HUDEP-2 (cell line): ENCODE measurements at regions not wholly inside any gene's neighbourhood (a gene's known extent, or its start where the extent isn't known, plus 50 kb on each side); places are given as distances from the start of the nearest gene placed in this dataset.
"Not testable (repeated sequence)": the region's sequence is repeated elsewhere in the genome, so short reads cannot be mapped to it uniquely, and the experiment has no call there.

Experiments
- DNase-seq, 76 experiments: peaks; one replicate each; lab custom pipeline; 2025; ENCODE audit not compliant: unreplicated experiment in 76 of 76; lab: John Stamatoyannopoulos, UW

DNA sequence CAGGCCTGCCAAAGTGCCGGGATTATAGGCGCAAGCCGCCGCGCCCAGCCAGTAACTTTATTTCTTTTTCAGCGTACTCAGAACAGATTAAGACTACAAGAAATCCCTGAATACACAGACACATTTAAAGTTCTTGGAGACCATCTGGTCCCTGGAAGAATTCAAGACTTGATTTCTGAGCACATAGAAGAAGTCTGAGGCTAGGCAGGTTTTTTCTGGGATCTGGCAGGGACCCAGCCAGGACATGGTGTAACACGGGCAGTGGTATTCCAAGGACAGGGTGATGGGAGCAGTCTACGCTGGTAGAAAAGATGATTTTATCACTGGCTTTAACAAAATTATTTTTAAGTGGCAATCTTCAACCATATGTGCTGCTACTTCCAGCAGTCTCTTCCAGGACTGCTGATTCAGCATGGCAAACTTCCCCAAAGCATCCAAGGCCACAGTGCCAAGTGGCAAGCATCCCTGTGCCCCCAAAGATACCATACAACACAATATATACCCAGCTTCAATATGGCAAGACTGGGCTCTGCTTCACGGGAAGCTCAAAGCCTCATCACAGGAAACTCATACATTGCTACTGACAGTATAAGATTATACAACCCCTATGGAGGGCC, 105.2 kb upstream of the OR5AK2 start:
- no peak for DNase-seq

DNA sequence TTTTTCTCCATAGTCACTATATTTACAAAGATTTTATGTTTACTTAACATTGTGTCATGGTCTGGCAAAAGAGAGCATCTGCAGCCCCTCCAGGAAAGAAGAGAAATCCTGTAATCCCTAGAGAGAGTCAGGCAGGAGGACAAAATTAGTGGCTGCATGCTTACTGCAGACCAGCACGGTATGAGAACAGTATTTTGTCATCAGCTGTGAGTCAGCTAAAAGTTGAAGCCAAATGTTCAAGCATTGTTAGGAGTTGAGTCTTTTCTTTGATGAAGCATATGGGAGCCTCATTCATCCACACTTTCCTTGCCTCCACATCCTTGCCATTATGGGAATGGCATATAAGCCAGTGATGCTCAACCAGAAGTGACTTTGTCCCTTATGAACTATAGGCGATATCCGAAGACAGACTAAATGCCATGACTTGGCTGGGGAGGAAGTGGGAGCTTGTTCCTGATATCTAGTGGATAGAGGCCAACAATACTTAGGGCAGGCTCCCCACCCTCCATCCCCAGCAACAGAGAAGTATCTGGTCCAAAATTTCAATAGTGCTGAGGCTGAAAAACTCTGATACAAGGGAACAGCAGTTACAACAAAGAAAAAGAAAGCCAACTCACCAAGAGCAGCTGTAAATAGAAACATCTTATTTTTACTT, 112.0 kb upstream of the OR5AK2 start:
- no peak for DNase-seq

DNA sequence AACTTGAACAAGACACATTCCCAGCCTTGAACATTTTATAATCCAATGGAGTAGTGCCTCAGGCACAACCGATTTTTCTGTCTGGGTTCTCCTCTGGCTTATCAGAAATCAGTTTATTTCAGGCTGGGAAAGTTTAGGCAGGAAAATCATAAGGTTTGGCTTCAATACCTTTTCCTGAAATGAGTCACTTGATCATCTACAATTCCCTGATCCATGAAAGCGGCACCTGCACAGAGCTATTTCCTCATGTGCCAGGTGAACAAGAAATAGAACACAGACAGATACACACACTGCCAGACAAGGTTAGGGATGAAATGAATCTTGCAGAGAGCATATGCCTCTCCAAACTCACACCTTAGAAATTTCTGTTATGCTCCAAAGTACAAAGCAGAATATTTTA, 106.7 kb upstream of the OR9G4 start:
- DNase-seq: no peak

DNA sequence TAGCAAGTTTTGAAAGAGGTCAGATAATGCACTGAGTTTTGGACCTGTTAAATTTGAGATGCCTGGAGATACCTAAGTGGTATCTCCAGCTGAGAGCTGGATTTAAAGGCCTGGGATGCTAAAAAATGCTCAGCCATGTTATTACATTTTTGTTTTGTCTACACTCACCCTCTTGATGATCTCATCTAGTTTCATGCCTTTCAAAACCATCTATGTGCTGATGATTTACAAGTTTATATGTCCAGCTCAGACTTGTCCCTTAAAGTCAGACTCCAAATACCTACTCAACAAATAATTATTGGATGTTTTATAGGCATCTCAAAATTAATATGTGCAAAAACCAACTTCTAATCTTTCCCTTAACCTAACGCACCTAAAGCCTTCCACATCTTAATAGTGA, 103.6 kb upstream of the OR9G4 start:
- no peak for DNase-seq

DNA sequence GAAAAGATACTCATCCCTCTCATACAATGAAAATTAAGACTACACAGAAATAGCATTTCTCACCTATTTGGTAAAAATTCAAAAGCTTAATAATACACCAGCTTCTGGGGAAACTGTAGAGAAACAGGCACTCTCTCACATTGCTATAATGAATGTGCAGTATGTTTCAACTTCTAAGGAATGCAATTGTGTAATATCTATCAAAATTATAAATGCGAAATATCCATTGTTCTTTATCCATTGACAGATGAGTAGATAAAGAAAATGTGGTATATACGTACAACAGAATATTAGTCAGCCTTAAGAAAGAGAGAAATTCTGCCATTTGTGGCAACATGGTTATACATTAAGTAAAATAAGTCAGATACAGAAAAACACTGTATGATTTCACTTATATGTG, 101.4 kb upstream of the OR9G4 start:
- DNase-seq: no peak

DNA sequence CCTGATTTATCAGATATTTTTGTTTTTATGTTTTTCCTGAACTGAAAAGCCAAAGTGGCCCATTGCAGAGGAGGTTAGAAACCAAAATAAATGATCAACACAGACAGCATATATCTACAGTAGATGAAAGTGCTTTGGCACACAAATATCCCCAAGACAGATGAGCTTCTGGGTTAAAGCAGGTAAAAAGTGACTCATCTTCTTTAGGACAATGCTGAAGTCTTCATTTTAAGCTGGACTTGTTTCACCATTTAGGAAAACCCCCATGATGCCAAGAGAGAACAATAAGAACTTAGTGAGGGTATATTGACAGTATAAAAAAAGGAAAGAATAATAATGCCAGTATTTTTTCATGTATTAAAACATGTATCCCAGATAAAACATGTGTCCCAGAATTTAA, 100.8 kb upstream of the OR9G4 start:
- DNase-seq: no peak

DNA sequence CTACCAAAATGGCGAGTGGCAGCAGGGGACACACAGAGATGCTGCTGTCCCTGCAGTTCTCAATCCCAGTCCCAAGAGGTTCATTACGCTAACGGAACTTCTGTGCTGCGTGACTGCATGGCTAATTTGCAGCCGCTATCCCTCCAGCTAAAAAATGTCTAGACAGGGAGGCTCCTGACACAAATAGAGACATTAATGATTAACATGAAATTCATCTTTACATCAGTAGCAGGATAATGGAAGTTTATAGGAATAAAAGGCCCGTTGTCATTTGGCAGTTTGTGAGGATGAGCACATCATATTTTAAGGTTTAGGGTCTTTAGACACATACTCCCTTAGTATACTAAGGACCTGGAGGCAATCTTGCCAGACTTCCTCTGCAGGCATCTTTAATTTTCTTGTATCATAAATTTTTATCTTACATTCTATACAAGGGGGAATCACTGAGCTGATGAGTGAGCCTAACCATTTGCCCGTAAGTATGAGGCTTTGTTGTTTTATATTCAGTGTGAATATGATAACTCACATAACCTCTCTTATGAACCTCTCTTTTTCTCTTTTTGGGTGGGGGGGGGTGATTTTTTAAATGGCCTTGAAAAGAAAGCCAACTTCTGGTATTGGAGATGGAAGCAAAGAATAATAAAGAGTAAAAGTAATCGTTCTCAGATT, 99.8 kb upstream of the OR9G4 start:
- no peak for DNase-seq

DNA sequence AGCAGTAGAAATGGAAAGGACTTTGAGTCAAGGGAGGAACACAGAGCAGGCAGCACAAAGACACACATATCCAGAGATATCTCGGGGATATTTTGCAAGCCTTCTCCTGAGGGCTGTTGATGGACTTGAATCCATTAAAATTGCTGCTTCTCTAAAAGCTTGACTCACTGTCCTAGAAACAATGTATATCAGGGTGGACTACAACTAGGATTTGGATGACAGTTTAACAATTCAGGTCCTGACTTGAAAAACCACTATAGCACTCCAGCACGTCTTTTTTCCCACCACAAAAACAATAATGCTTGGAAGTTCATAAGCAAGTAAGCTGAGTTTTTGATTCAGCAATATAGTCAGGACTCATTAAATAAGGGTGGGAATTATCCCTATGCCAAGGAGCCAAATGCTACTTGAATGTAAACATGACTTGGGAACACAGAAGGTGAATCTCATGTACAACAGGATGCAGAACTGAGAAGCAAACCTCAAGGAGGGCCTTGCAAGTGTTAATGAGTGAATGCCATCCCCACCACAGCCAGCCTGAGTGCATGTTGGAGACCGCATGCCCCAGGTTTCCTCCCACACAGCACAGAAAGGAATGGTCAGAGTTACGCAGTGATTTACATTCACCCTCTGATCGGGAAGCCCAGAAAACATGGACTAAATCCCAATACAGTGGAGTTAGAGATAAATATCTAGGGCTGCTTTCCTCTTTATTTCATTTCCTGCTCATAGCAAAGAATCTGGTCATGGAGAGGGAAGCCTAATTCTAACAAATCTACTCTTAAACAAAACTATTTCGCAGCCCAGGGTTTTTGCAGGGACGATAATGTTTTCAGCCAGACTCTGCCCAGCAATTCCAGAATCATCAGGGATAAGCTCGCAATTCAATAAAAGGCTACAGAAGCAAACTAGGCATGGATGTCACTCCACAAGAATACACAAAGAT, 98.4 kb upstream of the OR9G4 start:
- DNase-seq: no peak

DNA sequence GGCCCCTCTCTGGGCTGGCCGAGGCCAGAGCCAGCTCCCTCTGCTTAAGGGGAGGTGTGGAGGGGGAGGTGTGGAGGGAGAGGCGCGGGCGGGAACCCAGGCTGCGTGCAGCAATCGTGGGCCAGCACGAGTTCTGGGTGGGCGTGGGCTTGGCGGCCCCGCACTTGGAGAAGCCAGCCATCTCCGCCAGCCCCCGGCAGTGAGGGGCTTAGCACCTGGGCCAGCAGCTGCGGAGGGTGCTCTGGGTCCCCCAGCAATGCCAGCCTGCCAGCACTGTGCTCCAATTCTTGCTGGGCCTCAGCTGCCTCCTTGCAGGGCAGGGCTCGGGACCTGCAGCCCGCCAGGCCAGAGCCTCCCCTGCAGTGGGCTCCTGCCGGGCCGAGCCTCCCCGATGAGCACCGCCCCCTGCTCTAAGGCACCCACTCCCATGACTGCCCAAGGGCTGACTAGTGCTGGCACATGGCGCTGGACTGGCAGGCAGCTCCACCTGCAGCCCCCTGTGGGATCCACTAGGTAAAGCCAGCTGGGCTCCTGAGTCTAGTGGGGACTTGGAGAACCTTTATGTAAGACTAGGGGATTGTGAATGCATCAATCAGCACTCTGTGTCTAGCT, 96.7 kb upstream of the OR9G4 start:
- no peak for DNase-seq

DNA sequence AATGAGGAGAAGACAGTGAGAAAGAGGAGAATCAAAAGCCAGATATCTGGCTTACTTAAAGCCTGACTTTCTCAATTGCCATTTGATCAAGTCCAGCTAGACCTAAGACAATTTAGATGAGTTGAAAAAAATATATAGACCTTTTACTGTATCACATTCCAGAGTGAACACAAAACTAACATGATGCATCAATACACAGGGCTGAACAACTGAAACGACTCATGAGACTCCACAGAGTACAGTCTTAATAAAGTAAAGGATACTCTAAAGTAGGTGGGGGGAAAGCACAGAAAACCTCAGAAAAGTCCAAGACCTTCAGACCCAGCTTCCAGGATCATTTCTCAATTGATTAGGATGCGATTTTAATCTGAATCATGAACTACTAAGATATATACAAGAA, 95.3 kb upstream of the OR9G4 start:
- DNase-seq: no peak

DNA sequence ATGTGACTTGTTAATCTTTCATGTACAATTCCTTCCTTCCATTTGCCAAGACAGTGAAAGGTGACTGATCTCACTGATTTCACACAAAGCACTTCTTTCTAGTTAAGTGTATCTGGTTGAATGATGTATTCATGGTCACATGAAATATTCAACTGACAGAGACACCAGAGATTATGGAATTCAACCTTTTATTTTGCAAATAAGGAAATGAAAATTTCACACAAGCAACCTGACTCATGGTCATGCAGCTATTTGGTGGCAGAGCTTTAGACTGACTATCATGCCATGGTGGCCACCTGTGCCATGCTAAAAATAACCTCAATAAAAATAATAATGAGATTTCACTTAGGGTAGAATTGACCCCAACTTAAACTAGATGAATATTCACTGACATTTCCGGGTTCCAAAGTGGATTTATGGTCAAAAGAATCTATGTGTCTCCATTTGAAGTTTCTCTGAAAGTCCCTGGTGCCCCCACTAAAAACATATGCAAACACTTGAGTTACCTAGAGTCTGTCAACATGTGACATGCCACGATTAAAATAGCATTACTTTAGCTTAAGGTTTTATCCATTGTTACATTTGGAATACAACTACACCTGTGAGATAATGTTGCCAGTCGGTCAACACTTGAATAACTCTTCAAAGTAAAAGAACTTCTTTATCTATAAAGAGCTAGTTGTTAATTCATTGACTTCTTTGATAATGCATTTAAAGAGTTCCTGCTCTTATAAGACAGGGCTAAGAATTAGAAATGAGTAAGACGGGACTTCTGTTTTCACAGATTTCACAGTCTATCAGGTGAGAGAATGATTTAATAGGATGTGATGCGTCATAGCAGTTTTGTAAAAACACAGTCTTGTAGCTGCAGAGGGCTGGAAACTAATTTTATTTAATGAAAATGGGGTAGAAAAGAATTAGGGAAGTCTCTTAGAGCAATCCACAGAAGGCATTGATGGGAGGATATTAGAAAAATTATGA, 94.6 kb upstream of the OR9G4 start:
- no peak for DNase-seq

DNA sequence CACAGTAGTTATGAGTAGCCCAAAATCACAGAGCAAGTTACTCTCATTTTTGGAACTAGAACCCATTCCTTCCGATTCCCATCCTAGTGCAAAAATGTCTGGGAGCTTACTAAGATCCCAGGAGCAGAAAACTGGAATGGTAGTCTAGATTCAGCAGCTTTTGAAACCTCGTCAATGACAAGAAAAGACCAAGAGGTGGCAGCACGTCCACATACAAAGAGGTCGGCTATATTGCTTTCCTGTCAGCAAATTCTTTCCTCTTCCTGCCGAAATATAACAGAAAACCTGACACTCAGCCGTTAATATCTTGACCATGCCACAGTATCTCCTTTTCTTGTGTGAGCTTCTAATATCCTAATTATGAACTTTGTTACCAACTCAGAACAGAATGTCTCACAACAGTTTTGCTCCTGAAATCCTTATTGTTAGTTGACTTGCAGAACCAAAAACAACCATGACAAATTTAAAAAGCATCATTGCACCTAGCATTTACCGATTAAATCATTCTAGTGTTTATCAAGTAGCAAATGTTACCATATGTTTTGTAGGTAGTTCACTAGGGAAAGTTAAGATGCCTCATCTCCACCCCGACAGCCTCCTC, 92.8 kb upstream of the OR9G4 start:
- peak in 23 of 76 experiments; percentile 1 to 28 (median 5) for DNase-seq

DNA sequence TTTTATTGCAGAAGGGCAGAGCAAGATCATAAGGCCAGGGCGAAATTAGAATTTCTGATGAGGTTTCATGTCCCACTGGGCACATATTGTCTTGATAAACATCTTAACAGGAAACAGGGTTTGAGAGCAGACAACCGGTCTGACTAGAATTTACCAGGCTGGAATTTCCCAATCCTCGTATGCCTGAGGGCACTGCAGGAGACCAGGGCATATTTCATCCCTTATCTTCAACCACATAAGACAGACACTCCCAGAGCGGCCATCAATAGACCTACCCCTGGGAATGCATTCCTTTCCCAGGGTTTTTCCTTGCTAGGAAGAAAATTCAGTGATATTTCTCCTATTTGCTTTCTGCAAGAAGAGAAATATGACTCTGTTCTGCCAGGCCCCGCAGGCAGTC, 78.9 kb upstream of the OR9G4 start:
- not testable (repeated sequence) for DNase-seq

DNA sequence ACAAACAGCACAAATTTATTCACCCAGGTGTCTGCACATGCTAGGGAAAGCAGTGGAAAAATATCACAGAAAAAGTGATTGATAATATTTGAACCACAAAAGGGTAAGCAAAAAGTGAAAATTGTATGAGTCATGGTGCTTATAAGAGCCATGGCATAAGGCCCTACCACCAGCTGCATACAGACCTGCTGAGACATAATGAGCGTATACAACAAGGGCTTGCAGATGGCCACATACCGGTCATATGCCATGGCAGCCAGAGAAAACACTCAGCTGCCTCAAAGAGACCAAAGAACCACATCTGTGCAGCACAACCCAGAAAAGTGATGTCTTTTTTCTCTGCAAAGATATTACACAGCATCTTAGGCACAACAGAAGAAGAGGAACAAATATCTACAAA, 71.4 kb upstream of the OR9G4 start:
- DNase-seq: no peak

DNA sequence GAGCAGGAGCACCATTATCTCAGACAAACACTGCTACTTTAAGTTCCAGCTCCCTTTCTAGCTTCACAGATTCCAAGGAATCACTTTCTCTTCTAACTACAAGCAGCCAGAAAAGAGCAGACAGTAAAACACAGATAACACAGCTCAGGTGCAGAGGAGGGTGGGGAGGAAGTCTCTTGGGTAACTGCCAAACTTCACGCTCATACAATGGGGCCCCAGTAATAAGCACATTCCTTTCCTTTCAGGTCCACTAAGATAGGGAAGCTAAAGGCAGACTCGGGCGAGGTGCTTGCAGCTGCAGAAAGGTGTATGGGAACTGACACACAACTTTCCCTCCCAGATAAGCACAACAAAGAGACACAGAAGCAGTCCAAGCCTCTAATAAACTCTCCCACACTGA, 69.2 kb upstream of the OR9G4 start:
- DNase-seq: no peak

DNA sequence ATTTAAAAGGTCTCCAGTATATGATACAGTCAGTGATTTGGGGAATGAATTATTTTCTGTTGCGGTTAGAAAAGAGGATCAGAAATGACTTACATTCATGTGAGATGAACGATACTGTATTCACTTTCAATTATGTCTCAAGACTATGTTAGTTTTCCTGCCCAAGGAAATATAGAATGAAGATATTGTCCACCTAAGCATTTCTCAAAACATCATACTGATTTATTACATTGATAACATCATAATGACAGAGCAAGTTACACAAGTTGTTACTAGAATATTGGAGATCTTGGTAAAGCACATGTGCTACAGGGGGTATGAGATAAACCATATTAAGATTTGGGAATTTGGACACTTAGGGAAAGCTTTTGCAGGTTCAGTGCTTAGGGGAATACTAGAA, 67.8 kb upstream of the OR9G4 start:
- DNase-seq: no peak

DNA sequence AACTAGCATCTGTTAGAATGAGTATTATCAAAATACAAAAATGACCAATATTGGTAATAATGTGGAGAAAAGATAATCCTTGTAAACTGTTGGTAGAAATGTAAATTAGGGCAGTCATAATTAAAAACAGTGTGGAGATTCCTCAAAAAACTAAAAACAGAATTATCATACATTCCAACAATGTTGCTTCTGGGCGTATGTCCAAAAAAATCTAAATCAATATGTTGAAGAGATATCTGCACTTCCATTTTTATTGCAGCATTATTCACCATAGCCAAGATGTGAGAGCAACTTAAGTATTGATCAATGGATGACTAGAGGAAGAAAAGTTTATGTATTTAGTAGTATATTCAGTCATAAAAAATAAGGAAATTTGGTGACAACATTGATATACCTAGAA, 59.8 kb upstream of the OR9G4 start:
- no peak for DNase-seq

DNA sequence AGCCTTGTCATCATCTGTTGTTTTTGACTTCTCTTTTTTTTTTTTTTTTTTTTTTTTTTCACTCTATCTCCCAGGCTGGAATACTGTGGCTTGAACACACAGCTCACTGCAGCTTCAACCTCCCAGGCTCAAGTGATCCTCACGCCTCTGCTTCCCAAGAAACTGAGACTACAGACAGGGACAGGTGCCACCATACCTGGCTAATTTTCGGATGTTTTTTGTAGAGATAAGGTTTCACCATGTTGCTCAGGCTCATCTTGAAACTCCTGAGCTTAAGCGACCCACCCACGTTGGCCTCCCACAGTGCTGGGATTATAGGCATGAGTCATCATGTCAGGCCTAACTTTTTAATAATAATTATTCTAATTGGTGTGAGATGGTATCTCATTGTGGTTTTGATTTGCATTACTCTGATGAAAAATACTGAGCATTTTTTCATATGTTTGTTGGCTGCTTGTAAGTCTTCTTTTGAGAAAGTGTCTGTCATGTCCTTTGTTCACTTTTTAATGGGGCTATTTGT, 51.3 kb upstream of the OR9G4 start:
- DNase-seq: no peak
